NCI-H2171 (cell line): ENCODE measurements at regions not wholly inside any gene's neighbourhood (a gene's known extent, or its start where the extent isn't known, plus 50 kb on each side); places are given as distances from the start of the nearest gene placed in this dataset.

Experiments used
- DNase-seq: peaks from one replicate; lab custom pipeline; 2025; lab: John Stamatoyannopoulos, UW

DNA sequence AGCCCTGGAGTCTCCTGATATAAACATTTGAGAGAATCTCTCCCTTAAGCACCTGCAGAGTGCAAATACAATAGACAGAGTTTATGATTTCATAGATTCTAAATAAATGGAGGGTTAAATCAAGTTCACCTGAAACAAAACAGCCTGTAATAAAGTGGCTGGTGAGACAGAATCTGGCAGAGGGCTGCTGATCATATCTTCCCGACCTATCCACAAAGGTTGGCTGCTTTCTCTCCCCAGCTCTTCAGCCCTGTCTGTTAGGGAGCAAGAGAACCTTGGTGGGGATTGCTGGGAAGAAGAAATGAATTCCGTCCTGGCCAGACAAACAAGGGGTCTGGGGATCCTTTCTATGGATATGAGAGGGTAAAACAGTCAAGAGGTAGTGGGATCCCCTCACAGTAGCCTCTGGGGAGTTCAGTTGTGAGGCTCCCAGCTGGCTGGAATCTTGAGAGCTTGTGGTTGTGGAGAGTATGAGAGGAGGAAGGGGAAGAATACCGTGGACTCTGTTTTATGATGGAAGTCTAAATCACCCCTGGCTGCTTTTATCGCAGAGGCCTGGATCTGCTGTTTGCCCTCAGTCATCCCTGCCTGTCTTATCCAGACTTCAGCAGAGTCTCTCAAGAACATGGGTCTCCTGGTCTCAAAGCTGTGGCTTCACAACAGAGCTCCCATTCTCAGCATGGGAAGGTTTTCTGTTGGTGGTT lies 451.3 kb downstream of the NTRK3 start:
- no peak for DNase-seq

DNA sequence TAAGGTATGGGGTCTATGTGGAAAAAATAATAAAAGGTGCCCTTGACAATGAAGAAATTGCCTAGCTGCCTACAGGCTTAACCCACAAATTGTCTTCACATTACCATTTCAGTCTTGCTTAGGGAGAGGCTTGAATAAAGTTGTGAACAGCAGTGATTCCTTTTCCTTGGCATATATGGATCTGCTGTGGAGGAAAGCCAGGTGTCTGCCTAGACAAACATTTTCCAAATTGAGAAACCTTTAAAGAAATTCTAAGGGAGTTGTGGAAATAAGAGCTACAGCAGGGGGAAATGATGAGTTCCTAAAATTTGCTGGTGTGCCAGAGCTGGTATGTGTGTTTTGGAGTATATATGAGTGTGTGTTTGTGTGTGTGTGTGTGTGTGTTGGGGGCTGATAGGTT lies 452.1 kb downstream of the NTRK3 start:
- no peak for DNase-seq

DNA sequence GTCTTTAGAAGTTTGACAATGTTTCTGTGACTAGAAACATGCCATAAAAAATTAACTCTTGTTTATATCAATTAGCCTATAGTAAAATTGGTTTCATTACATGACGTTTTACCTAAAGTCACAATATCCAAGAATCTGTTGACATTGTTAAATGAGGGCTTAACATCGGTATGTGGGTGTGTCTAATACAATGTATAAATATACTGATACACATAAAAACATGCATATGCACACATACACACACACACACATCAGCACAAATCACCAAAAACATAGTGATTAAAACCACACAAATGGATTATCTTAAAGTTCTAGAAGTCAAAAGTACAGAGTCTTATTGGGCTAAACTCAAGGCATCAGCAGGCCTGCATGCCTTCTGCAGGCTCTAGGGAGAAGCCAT lies 456.7 kb downstream of the NTRK3 start:
- DNase-seq: no peak

DNA sequence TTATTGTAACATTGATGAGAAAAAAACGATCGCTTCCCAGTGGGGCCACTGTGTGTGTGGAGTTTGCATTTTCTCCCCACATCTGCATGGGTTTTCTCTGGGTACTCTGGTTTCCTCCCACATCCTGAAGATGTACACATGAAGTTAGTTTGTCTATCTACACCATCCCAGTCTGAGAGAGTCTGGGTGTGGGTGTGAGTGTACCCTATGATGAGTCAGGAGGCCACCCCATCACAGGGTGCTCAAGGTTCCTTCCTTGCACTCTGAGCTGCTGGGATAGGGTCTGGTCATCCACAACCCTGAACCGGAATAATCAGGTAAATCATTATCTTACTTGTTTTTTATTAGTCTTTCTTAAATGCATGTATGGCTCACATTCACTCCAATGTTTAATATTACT lies 457.1 kb downstream of the NTRK3 start:
- DNase-seq: no peak

DNA sequence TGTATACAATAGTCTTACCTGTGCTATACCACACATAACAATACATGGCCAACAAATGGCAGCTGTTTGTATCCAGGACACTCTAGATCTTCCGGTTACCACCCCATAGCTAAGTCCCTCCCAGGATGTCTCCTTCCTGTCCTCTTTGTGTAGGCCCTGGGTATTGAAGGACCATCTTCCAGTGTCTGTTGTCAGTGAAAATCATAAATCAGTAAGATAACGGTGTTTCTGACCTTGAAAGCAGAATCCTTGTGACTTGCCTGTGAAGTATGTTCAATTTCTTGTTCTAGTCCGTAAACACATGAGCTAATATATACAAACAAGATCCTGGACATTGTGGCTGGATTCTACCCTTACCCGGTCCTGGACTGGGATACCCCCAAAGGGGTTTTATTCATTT lies 462.8 kb downstream of the NTRK3 start:
- no peak for DNase-seq

DNA sequence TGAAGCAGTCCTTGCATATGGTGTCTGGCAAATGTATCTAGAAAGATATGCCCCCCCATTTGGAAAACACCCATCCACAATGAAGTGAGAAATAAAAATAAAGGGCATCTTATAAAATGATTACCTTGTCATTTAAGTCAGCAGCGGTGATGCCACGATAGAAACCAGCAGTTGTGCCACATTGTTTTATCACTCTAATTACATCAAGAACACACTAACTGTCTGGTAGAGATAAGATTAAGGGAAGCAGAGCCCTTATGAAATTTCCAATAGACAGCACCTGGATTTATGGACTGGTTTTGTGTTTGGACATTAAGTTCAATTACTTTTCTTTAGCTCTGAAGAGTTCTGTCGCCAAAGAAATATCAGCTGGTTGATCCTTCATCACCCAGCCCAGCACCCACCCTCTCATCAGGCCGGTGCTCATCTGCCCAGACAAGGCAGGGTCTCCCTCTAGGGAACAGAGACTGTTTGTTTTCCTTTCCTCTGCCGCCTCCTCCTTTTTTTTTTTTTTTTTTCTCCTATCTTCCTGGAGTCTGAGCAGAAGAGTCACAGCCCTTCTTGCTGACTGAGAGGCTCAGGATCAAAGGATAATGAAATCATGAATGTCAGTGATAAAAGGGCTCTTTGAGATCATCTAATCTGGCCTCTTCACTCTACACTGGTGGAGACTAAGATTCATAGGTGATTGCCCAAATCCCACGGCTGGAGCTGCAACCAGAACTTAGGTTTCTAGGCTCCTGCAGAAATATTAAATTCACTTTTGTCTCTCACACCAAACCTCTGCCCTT lies 464.1 kb downstream of the NTRK3 start:
- no peak for DNase-seq

DNA sequence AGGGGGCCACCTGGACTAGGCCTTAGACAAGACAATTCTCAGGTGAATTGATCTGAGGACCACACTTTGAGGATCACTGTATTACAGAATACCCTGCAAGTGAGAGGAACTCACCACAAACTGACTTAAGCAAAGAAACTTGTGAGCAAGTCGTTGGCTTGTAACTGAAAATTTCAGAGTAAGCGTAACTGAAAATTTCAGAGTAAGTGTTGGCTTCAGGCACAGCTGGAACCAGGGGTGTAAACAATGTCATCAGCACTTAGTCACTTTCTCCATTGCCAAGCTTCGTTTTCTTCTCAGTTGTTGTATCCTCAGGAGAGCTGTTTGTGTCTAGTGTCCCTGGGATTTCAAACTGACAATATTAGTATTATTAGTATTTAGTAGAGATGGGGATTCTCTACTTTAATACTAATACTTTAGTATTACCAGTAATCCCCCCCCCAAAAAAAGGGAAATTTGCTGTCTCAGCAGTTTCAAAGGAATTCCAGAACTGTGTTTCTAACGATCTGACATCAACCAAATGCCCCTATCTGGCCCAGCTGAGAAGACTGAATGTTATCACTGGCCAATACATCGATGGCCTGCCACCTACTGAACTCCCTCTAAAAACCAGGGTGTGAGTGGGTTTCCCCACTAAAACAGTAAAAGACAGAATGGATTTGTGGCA lies 474.4 kb downstream of the NTRK3 start:
- no peak for DNase-seq

DNA sequence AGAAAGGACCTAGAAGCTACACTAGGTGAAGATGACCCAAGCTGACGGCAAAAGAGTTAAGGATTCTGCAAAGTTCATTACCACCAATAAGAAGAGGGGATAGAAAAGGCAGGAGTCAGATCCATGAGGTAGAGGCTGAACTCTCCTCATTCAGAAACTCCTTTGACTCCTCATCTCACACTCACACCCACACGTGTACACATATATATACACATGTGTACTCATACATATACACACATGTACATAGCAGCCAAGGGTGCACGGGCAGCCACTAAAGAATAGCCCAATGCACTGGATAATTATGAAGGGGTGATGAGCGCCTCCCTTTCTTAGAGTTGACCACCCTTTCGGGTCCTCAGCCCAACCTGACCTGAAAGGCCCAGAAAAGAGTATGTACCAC lies 476.8 kb downstream of the NTRK3 start:
- DNase-seq: no peak

DNA sequence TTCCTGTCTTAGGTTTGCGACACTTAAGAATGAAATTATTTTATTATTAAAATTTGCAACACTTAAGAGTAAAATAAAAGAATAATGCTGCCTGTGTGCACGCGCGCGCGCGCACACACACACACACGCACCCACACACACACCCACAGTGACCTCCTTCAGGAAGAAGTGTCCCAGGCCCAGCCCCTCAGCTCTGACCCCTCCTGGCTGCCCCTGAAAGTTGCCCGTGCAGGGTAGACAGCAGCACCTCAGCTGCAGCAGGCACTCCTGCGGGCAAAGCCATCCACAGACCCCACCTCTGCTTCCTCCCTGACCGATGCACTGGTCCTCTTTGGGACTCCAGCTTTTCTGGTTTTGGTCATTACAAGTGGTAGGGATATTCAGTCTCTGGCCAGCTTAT lies 478.2 kb downstream of the NTRK3 start:
- DNase-seq: no peak

DNA sequence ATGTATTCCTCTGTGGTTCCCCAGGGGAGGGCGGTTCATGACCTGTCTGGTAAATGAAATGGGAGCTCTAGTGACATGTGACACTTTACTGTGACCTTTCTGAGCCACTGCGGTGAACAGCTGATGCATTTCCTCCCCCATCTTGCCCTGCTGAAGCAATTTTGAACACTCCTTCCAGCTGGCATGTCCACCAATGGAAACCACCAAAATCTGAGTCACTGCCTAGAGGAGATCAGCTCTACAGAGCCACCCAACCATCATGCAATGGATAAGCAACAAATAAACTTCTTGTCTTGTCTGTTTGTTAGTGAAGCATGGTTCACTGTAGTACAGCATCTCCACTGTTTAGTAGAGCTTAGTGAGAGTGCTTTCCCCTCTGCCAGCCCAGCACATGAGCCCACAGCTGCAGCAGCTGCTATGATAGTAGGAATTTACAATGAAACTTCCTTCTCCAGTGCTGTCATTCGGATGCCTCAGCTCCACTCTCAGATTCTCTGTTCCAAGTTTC lies 479.4 kb downstream of the NTRK3 start:
- no peak for DNase-seq

DNA sequence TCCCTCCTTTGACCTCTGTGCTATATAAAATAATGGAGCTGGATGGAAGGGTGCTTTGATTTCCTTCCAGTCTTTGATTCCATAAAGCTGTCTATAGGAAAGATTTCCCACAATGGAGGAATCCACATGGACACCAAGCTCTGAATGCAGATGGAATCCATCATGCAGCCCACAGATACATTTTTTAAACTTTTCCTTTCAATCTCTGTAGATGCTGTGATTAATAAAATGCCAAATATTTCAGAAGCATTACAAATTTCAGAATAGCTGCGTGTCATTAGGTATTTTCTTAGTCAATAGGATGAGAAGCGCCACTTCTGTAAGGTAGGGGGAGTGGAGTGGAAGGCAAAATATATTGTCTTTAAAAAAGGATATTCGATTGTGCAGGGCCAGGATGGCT lies 489.0 kb downstream of the NTRK3 start:
- no peak for DNase-seq

DNA sequence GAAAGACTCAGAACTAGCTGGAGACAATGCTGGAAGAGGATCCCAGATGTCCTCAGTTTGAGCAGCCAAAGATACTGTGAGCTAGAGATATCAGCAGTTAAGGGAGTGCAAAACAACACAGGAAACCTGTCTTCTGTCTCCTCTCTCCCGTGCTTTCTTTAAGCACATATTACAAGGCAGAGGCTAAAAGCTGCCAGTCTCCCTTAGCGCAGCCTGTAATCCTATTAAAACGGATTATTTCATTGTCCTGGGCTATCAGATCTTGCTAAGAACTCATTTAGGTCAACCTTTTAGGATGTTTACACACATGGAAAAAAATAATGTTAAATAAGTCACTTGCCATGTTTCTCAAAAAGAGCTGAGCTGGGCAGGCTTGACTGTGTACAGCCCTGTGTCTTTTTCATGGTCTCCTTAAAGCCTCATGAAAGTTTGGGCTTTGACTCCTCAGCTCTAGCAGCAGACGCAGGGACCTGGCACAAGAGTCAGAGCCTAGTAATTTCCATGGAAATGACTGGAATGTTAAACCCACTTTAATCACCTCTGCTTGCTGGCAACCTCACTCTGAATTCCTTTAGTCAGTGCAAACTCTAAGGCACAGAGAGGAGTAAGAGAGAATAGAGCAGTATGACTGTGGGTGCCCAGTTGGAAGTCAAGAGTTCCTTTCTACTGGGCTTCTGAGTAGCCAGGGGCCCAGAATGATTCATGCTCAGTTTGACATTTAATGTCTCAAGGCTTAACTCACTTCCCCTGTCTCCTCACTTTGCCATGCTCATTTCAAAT lies 491.9 kb downstream of the NTRK3 start:
- DNase-seq: no peak

DNA sequence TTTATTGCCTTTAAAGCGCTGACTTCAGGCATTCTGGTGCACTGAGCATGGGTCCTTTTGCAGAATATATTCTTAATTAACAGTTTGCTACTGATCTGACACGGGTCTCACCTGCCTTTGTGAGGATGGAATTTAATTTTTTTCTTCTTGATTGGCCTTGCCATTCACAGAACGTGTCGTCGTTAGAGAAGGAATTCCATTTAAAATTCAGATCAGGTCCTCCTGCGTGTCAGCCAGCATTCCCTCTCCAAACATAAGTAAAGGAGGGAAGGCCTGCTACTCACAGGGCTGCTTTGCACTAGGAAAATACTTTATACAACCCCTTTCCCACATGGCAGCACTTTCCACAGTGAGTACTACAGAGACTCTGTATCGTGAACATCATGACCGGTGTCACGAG lies 492.7 kb downstream of the NTRK3 start:
- DNase-seq: no peak

DNA sequence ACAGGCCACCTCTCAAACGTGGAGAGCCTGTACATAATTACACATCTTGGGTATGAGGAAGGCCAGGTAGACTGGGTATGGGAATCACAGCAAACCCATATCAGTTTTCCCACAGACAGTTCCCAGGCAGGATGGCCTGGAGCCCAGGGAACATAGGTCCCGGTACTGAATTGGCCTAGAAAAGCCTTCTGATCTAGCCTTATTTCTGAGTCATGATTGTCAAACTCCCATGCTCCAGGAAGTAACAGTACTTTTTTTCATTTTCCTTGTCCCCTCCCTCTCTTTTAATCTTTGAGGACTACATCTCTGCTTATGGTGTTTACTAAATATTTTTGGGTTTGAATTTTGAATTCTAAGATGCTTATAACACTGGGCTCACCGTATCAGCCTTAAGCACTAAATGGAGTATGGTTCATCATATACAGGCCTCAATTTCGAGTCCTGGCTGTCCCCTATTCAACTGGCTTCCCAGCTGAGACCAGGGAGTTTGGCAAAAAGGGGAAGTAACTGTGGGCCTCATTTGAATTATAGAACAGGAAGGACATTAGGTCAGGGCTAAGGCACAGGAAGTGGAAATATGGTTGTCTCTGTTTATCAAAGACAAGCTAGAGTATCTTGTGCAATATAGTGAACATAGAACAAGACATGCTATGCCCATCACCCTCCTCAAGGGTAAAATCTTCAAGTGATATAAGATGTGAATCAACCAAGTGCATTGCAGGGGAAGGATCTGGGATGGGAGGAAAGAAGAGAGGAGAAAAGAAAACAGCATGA lies 494.6 kb downstream of the NTRK3 start:
- DNase-seq: no peak

DNA sequence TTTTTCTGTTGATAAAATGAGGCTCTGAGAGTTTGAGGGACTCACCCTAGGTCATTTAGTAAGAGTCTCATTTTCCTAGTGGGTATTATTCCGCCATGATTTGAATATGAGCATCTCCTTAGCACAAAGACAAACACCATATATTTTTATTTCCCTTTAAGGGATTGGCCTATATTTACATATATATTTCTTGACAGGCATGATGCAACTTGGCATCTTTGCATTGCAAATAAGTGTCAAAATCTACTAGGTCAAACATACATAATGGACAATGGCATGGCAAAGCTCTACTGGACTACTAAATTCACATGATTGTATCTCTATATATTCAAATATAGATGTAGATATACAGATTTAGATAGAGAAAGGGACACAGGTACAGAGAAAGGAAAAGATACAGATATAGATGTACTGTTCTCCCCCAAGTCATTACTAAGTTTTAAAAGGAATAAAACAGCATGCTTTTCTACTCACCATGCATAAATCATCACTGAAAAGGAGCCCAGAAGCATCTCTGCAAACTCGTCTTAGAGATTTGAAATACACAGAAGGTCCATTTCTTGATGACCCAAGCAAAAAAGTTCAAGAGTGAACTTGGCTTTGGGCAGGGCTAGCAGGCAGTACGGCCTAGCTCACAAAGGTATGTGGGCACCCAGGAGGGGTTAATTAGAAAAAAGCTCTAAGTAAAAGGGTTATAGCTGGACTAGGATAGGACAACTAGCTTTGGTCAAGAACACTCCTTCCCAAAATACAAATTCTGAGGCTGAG lies 495.8 kb downstream of the NTRK3 start:
- no peak for DNase-seq

DNA sequence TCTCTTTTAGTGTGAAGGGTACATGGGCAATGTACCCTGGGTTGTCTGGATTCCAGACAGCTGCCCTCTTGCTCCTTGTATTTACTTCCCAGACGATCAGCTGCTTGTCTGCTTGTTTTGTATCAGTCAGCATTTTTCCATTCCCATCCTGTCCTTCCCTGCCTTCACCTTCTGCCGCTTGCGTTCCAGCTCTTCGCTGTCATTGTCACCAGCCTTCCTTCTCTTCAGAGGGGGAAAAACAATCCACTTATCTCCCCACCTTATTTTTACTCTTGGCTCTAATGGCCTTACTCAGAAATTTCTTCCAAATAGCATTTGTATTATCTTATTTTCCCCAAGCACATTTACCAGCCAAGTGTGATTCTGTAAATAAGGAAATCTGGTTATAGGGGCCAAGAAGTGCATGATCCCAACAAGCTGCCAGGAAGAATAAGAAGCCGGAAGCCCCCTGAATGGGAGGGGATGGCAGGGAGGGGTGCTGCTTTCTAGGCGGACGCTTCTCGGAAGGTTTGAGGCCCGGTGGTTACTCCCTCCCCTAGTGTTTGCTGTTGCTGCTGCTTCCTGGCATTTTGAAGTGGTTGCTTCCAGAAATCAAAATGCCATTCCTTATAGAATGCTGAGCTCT lies 497.6 kb downstream of the NTRK3 start:
- DNase-seq: no peak

DNA sequence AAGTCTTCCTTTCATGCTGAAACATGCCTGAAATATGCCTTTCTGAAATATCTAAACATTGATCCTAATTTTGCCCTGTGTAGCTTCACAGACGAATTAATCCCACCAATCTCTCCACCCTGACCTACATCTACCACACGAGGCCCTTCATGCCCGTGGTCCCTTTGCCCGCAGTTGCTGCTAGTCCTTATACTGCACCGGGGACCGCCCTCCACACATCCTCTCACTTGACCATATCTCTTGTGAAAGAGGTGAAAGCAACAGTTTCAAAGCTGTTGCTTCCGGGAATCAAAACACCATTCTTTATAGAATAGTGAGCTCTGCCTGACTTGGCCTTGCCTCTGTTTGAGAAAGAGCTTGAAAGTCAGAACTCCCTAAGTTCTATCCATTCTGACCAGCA lies 499.5 kb downstream of the NTRK3 start:
- no peak for DNase-seq

DNA sequence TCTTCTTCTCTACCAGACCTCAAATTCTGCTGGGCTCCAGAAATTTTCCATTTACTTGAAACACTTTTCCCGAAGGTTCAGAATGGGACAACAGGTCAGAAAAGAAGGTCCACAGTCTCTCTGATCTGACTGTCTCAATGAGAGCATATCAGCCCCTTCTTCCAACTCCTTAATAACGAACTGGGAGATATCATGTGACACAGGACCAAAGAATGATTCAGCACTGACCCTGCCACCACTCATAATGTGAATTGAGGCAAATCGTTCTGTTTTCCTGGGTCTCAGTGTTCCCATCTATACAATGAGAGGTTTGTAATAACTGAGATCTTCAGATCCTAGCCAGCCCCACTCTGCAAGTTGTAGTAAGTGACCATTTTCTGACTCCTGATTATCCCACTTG lies 500.5 kb downstream of the NTRK3 start:
- DNase-seq: no peak

DNA sequence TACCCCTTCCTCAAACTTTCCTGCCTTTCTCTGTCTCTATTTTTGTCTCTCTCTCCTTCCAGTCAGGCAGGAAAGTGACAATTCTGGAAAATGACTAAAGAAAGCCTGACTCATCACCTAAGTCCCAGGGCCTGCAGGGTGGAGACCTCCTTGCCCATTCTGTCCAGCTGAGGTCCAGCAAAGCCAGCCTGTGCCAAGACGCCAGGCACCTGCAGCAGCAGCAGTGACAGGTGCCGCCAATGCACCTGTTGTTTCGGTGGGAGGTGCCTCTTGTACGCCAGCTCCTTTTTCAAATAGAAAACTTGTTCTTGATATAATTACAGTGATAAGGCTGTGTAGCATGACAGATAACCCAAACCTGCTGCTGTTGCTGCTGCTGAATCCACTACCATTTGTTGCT lies 501.3 kb downstream of the NTRK3 start:
- DNase-seq: no peak

DNA sequence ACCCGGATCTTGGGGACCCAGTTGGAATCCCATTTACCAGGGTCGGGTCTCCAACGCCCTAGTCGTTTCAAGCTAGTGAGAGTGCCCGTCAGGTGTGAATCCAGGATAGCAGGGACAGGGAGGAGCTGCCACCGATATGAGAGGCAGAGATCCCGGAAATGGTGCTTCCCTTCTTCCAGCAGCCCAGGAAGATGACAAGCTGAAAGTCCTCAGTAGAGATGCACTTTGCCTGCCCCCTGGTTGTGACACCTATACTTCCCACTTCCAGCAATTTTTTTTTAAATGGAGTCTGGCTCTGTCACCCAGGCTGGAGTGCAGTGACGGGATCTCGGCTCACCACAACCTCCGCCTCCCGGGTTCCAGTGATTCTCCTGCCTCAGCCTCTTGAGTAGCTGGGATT lies 503.0 kb downstream of the NTRK3 start:
- no peak for DNase-seq
